ENCODE measurements at regions not wholly inside any gene's neighbourhood (a gene's known extent, or its start where the extent isn't known, plus 50 kb on each side); places are given as distances from the start of the nearest gene placed in this dataset.

- no peak for DNase-seq
Measured at GRCh38 chr12:85642288-85642687, 193.9 kb downstream of the RASSF9 start.

- DNase-seq, result no peak
Measured at GRCh38 chr12:85642808-85643207, 193.4 kb downstream of the RASSF9 start.

DNA sequence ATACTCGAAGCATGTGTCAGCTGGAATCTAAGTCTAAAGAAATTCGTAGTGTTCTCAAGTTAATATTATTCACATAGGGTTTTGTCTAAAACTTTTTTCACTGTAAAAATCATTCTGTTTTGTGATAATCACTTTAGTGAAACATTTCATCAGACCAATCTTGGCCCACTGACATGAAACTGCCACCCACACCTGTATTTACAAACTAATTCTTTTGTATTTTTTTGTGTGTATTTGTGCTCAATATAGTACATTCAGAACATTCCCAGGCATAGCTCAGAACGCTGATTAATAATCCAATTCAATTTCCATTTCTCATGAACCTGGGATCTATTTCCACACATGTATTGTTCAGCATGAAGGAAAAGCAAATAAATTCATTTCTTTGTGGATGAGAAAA is 191.7 kb downstream of the RASSF9 start:
- no peak for DNase-seq

GRCh38 chr12:85653731-85654455 is 182.3 kb downstream of the RASSF9 start:
- DNase-seq, result no peak

GRCh38 chr12:85654456-85654840 is 181.8 kb downstream of the RASSF9 start:
- no peak for DNase-seq

- no peak for DNase-seq
Measured at GRCh38 chr12:85656561-85656960, 179.6 kb downstream of the RASSF9 start.

DNA sequence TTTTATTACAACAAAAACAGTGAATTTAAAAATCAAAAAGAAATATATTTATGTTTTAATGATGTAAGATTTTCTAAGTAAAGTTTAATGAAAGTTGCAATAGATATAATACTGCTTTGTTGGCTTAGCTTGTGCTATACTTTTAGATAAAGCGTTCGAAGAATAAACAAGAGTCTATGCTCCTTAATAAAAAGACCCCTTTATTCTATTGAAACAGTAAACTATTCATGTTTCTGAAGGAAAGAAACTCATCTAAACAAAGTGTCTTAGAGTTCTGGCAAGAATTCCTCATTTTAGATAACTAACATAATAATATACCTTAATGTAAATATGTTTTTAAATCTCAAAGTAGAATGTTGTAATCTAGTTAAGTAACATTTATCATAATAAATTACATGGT is 179.0 kb downstream of the RASSF9 start:
- DNase-seq, result no peak

DNA sequence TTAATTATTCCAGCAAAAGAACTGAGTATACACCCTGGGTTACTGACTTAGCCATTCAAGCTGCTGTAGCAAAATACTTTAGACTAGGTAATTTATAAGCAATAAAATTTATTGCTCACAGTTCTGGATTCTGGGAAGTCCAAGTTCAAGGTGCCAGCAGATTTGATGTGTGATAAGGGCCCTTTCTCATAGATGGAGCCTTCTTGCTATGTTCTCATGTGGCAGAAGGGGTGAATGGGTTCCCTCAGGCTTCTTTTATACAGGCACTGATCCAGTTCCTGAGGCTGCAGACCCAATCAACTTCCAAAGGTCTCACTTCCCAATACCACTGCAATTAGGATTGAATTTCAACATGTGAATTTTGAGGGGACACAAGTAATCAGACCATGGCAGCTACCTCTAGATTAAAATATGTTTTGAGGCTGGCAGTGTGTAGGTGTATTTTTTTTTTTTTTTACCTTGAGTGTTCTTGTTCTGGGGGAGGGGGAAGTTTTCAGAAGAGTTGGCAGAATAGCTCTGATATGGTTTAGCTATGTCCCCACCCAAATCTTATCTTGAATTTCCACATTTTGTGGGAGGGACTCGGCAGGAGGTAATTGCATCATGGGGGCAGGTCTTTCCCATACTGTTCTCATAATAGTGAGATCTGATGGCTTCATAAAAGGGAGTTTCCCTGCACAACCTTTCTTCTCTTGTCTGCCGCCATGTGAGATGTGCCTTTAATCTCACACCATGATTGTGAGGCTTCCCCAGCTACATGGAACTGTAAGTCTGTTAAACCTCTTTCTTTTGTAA is 178.2 kb downstream of the RASSF9 start:
- no peak for DNase-seq

DNA sequence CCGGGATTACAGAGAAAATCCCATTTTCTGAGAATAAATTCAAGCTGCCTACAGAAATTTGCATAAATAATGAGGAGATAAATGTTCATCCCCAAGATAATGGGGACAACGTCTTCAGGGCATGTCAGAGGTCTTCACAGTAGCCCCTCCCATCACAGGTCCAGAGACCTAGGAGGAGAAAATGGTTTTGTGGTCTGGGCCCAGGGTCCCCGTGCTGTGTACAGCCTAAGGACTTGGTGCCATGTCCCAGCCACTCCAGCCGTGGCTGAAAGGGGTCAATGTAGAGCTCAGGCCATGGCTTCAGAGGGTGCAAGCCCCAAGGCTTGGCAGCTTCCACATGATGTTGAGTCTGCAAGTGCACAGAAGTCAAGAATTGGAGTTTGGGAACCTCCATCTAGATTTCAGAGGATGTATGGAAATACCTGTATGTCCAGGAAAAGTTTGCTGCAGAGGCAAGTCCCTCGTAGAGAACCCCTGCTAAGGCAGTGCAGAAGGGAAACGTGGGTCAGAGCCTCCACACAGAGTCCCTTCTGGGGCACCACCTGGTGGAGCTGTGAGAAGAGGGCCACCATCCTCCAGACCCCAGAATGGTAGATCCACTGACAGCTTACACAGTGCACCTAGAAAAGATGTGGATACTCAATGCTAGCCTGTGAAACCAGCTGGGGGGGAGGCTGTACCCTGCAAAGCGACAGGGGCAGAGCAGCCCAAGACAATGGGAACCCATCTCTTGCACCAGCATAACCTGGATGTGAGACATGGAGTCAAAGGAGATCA is 176.3 kb downstream of the RASSF9 start:
- no peak for DNase-seq

DNA sequence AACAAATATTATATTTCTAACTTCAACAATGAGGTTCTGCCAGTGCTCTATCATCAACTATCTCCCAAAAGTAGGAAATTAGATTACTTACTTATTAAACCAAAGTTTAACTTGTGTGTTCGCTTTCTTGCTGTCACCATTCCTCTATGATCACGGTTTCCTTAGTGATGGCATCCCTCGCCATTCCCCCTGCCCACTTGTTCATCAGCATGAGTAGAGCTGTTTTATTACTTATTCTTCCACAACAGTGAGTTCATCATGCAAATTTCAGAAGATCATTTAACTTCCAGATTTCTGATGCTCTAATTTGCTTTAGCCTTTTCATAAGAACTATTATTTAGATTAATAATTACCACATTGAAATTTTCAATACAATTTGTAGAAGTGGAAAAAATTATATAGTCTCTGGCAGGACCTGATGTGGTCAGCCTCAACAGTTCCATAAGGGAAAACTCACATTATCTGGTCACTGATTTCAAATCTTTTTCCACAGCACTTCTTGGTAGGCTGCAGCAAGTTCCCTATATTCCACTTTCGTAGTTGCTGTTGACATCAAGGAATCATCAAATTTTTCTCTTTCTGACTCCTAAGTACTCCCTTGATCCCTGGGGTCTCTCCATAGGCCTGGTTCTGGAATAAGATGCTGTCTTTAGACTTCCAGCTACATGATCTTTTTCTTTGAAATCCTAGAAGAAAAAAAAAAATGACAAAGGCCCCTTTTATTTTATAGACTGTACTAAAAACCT is 174.6 kb downstream of the RASSF9 start:
- no peak for DNase-seq

DNA sequence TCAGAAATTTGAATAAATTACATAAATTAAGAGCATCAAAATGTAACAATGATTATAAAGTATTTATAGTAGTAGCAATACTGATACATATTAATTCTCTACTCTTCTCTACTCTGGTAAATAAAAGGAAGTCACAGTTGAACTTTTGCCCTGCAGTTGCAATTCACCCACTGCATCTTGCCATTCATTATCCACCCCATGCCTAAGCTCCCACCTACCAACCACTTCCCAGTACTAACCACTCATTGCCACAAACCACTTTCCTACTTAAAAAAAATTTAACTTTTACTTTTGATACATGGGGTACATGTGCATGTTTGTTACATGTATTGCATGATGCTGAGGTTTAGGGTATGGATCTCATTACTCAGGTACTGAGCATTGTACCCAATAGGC is 174.0 kb downstream of the RASSF9 start:
- DNase-seq, result no peak

- no peak for DNase-seq
Measured at GRCh38 chr12:85663631-85664030, 172.6 kb downstream of the RASSF9 start.

- no peak for DNase-seq
Measured at GRCh38 chr12:85664429-85664828, 171.8 kb downstream of the RASSF9 start.

- no peak for DNase-seq
Measured at GRCh38 chr12:85669911-85670310, 166.3 kb downstream of the RASSF9 start.

- DNase-seq, result no peak
Measured at GRCh38 chr12:85672436-85672835, 163.8 kb downstream of the RASSF9 start.

DNA sequence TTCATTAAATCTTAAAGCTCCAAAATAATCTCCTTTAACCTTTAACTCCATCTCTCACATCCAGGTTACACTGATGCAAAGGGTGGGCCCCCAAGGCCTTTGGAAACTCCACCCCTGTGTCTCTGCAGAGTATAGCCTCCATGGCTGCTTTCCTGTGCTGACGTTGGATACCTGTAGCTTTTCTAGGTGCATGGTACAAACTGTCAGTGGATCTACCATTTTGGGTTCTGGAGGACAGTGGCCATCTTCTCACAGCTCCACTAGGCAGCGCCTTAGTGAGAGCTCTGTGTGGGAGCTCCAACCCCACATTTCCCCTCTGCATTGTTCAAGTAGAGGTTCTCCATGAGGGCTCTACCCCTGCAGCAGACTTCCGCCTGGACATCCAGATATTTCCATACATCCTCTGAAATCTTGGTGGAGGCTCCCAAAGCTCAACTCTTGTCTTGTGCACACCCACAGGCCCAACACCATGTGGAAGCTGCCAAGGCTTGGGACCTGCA is 162.2 kb downstream of the RASSF9 start:
- DNase-seq, result no peak

DNA sequence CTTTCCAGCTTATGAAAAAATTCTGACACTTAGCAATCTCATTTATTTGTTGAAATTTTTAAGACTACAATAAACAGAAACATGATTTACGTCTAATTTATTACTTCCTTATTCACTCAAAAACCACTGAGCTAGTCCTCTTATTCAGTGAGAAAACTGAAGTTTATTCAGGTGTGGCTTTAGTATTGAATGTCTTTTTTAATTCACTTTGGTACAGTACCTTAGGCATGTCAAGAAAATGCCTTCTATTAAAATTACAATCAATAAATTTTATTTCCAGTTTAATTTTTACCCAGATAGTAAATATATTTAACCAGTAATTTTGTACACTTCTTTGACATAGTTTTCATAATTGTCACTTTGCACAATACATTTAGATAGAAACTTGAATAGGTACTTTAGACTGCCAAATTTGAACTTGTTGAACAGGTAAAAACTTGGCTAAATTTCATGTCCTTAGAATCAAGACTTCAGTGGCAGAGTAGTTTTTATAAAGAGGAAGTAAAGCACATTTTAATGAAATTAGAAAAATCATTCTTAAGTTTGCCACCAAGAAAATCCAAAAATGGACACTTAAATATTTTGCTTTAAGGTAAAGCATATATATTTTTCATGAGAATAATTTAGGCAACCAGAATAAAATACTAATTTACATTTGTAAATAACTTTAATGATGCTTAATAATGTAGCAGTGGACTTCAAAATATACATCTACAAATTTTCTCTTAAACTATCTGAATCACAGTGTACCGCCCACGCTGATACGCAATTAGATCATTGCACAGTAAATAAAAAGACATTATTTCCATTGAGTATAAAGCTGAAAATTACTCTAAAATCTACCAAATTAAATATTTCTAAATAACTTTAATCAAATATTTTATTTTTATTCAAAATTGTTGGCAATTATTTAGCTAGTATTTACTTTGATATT is 159.1 kb downstream of the RASSF9 start:
- no peak for DNase-seq

DNA sequence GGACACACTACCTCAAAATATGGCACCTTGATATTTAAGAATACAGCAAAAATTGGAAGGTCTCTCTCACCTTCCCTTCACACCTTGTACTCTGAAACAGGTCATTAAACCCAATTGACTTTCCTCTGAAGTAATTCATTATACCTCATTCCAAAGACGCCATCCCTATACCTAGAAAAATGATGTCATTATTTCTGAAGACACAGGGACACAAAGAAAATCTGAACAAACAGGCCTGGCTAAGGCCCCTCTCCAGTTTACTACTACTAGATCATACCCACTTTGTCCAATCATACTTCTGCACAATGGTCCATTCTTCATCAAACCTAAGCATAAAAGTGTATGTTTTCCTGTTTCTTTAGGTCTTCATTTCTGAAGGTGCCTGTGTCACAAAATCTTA is 156.9 kb downstream of the RASSF9 start:
- DNase-seq, result no peak

DNA sequence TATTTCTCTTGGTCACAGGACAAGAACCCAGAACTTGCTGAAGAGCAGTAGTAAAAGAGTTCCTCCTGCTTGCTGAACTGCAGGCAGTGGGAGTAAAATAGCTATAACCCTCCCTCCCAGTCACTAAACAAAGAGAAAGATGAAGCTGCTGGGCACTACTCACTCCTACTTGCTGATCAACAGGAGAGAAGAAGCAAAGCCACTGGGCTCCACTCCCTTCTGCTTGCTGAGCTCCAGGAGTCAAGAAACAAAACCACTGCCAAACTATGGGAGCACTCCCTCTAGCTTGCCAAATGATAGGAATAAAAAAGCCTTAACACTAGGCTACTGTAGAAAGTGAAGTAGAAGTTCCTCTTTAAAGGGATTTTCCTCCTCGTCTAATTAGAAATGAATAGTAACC is 155.3 kb downstream of the RASSF9 start:
- DNase-seq, result no peak

DNA sequence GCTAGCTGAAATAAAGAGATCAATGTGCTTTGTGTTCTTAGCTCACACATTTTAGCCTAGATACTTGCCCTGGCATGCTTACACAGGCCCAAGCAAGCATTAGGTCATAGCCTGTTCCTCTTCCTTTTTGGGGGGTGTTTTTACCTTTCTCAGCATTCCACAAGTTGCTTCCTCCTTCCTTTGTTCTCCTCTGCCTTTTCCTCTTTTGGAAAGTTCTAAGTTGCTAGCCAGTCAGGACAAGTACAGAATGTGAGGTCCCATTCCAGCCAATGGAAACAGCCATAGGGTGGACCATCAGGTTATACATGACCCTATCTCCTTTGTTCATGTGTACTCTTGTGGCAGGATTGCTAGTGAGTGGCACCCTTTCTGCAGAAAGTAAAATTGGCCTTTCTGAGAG is 154.9 kb downstream of the RASSF9 start:
- no peak for DNase-seq

GRCh38 chr12:85683051-85683450 is 153.2 kb downstream of the RASSF9 start:
- no peak for DNase-seq

DNA sequence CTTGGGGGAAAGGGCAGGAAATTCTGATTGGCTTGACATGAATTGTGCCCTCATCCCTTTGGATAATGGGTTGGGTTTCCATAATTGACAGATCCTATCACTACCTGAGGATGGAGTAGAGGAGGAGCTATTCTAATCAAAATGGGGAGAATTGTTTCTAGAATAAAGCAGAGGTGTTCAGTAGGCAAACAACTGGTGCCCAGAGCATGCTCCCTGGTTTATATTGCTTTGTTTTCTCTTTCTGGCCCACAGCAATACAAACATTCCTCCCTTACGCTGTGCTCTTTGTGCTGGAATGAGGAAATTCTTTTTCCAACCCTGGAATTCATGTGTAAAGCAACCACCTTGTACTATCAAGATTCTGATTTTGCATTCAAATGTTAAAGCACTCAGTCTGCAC is 147.4 kb downstream of the RASSF9 start:
- no peak for DNase-seq
